ENCODE measurements at regions not wholly inside any gene's neighbourhood (a gene's known extent, or its start where the extent isn't known, plus 50 kb on each side); places are given as distances from the start of the nearest gene placed in this dataset.

GRCh38 chr13:59398661-59399060 lies 765.1 kb downstream of the DIAPH3 start:
- TF ChIP-seq YBX1 (IDR thresholded peaks at IDR 0.05) = no peak
- TF ChIP-seq CTCF (IDR thresholded peaks at IDR 0.05 in 2 of 3, conservative IDR thresholded peaks at IDR 0.05 in 1 of 3; ENCODE audit: control insufficient read depth in 2 of 3, extremely low read depth in 1 of 3, insufficient read depth in 1 of 3, low read depth in 3 of 3, low read length in 3 of 3) = no peak
- no peak for TF ChIP-seq POLR2A (IDR thresholded peaks at IDR 0.05; ENCODE audit: low read depth, low read length)
- no peak for TF ChIP-seq EZH2 (IDR thresholded peaks at IDR 0.05; ENCODE audit: borderline replicate concordance, control insufficient read depth, low read depth, low read length)
- no peak for TF ChIP-seq NBN (IDR thresholded peaks at IDR 0.05)
- TF ChIP-seq PAX5 (IDR thresholded peaks at IDR 0.05; ENCODE audit: borderline replicate concordance, low read depth, low read length) = no peak
- no peak for TF ChIP-seq CHD2 (IDR thresholded peaks at IDR 0.05; ENCODE audit: borderline replicate concordance, low read depth, low read length)
- no peak for TF ChIP-seq POLR2AphosphoS5 (IDR thresholded peaks at IDR 0.05; ENCODE audit: low read length)
- no peak for TF ChIP-seq RFX5 (IDR thresholded peaks at IDR 0.05; ENCODE audit: low read depth, low read length)
- no peak for TF ChIP-seq BACH1 (IDR thresholded peaks at IDR 0.05; ENCODE audit: borderline replicate concordance)
- no peak for TF ChIP-seq CBX5 (IDR thresholded peaks at IDR 0.05; ENCODE audit: low read depth)
- TF ChIP-seq GABPA (IDR thresholded peaks at IDR 0.05; ENCODE audit: low read depth) = no peak
- no peak for TF ChIP-seq SPI1 (IDR thresholded peaks at IDR 0.05; ENCODE audit: borderline replicate concordance, insufficient read depth, low read depth, low read length)
